ENCODE measurements at regions not wholly inside any gene's neighbourhood (a gene's known extent, or its start where the extent isn't known, plus 50 kb on each side); places are given as distances from the start of the nearest gene placed in this dataset.
"Not testable (repeated sequence)": the region's sequence is repeated elsewhere in the genome, so short reads cannot be mapped to it uniquely, and the experiment has no call there.

GRCh38 chr14:50032462-50033167 is 83.8 kb downstream of the VCPKMT start:
- TF ChIP-seq CTCF, POLR2A (IDR thresholded peaks at IDR 0.05): not testable (repeated sequence)

Data from lower leg skin (tissue), 3 donors.